Kidney tubule cell (primary cell): ENCODE measurements at regions not wholly inside any gene's neighbourhood (a gene's known extent, or its start where the extent isn't known, plus 50 kb on each side); places are given as distances from the start of the nearest gene placed in this dataset.
A peak's percentile ranks its signal among the peaks of the same experiment; 100 is the strongest.
"Not testable (repeated sequence)": the region's sequence is repeated elsewhere in the genome, so short reads cannot be mapped to it uniquely, and the experiment has no call there.

Experiments used
- DNase-seq: peaks from one replicate; pipeline ENCODE4 v3.0.0-alpha.2; 2018; ENCODE audit warnings: low spot score

DNA sequence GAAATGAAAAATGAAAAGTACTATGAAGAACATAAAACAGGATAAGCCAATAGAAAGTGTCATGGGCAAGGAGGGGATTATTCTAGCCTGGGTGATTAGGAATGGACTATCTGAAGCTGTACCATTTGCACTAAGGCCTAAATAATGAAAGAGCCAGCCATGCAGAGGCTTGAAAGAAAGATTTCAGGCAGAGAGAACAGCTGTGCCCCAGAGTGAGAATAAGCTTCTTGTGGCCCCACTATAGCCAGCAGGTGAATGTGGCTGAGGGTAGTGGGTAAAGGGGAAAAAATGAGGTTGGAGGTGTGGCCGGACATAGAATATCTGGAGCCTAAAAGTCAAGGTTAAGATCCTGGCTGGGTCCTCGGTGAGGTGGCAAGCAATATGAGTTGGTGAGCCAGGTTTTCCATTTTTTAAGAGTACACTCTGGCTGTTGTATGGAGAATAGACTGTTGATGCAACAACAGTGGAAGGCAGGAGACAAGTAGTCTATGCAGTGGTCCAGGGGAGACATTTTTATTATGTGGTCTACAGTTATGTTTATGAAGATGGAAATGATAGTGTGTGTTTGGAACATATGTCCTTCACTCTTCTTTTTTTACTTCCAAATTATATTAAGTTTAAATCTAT lies 135.2 kb upstream of the SETBP1 start:
- DNase-seq = no peak

DNA sequence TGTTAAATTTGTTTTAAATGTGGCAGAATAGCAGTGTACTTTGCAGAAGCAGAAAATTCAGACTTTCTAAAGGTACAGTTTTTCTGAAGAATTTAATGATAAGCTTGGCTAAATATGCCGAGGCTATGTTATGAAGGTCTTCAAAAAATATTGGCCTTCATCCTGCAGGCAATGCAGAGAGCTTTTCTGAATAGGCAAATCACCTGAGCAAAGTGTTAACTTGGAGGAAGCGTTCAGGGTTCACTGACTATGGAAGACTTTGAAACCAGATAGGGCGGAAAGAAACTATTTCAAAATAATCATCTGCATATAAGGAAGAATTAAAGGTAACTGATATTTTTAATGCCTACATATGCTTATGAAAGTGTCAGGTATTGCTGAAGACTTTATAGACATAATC lies 133.7 kb upstream of the SETBP1 start:
- no peak for DNase-seq

DNA sequence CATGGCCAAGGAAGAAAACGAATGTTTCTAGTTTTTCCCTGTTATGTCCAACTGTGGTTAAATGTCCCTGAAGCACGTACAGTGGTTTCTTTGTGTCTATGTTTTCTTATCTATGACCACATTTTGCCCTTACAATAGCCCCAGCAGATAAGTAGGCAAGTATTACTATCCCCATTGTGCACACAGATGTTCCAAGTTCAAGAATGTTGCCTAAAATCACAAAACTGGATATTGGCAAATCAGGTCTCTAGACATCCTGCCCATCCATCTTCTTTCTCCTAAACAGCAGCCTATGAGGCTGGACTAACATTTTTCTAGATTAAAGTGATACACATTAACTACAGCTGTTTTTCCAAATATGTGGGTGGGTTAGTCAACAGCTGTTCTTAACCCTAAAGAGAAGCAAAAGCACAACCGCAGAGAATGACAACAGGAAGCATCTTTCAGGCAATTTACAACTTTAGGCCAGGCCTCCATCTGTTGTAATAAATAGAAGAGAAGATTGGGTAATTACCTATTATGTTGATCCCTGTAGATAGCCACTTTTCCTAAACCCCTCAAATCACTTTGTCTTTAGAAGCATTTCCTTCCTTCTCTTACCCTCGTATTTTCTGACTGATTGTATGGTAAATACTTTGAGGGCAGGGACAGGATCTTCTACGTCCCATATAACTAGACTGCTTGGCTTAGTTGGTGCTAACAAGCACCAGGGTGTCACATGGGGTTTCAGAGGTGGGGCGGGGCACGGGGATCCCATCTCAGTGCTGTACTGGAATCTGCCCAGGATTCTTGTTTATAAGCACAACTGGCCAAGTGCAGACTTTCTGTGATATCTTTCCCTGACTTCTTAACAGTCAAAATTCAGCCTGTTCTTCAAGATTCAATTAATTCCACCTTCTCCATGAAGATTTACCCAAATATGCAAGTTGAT lies 132.1 kb upstream of the SETBP1 start:
- no peak for DNase-seq

DNA sequence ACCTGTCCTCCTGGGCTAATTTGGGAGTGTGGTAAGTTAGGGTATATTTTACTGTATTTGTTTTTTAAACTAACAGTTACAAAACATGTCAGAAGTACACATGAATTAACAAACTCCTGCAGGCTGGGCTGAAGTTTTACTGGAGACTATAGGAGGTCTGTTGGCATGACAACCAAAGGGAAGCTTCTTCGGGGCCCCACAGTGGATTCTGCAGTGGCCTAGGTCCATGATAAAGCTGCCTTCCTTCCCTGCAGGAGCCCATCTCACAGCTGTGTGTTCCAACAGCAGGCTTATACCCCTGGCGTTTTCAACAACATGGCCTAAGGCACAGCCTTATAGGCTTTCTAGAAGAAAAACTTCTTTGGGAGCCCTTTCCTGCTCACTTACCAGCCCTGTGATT lies 128.0 kb upstream of the SETBP1 start:
- DNase-seq = no peak

DNA sequence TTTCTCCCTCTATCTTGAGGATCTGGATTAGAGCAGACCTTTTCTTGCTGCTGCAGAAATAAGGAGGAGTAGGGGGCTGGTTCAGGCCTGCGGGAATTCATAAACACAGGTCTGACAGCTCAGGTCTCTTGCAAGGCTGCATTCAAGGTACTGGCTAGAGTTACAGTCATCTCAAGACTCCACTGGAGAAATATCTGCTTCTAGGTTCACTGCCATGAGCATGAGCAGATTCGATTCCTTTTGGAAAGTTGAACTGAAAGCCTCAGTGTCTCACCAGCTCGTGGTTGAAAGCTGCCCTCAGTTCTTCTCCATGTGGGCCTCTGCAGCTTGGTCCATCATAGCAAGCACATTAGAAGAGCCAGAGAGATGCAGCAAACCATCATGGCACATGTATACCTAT lies 124.4 kb upstream of the SETBP1 start:
- DNase-seq = no peak

DNA sequence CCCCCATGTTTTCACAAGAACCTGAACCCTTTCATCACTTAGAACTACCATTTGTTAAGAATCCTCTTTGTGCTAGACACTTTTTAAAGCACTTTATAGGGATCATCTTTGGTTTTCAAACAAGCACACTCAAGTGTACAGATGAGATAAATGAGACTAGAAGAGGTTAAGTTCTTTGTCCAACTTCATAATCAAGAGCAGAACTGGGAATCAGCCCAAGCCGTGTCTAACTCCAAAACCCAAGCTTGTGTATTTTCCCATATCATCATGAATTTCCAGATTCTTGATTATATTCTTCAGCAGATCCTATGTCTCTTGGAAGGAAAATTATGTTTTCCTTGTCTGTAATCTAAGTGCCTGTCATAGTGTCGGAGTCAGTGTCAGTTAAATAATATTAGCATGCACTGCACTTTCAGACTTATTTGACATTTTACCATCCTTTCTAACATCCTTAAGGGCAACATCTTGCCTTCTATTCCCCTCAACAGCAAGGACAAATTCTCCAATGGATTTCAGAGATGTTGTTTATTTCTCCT lies 123.0 kb upstream of the SETBP1 start:
- no peak for DNase-seq

DNA sequence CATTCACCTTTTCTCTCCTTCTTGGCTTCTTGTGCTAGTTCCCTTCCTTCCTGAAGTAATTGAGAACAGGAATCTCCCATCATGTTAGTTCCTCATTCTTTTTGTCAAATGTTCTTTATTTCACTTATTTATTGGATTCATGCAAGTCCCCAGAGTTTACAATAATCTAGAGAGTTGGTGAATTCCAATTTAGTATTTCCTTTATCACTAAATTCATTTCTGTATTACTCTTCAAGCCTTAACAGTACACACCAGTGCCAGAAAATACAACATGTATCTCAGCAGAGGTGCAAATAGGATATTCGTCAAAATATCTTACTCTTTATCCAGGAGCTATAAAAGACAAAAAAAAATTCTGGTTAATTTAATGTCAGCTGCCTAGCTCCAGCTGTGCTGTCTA lies 121.9 kb upstream of the SETBP1 start:
- DNase-seq = no peak

DNA sequence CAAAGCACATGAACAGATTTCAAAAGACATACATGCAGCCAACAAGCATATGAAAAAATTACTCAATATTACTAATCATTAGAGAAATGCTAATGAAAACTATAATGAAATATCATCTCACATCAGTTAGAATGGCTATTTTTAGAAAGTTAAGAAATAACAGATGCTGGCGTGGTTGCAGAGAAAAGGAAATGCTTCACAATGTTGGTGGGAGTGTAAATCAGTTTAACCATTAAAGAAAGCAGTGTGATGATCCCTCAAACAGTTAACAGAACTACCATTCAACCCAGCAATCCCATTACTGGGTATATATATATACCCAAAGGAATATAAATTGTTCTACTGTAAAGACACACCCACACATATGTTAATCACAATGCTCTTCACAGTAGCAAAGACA lies 117.7 kb upstream of the SETBP1 start:
- no peak for DNase-seq

DNA sequence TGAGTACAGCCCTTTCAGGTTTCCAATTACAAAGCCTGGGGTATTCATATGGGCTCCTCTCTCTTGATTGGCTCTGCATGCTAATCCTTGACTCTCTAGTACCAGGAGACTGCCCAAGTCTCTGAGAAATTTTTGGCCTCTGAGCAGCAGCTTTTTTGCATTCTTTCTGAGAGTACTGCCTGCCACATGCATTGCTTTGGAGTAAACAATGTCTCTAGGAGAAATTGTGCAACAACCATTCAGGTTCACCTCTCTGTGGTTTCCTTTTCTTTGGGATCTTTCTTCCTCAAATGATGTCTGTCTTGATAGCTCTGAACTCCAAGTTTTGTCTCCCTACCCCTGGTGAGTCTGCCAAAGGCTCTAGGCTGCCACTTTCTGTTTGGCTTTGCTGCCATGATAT lies 115.8 kb upstream of the SETBP1 start:
- DNase-seq = peak; percentile 43

DNA sequence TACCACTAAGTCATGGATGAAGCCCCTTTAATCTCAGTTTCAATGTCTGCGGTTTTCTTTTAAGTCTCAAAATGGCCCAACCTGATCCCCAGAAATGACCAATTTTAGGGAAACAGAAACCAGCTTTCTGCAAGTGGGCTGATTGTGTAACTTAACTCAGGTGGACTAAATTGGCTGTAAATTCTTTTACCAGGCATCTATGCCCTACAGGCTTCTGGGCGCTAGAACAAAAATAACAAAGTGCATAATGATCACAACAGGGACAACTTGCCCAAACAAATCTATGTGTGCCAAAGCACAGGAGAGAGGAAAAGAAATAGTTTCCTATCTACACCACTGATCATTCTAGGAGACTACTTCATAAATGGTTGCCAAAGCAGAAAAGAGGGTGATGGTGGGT lies 112.3 kb upstream of the SETBP1 start:
- DNase-seq = no peak

DNA sequence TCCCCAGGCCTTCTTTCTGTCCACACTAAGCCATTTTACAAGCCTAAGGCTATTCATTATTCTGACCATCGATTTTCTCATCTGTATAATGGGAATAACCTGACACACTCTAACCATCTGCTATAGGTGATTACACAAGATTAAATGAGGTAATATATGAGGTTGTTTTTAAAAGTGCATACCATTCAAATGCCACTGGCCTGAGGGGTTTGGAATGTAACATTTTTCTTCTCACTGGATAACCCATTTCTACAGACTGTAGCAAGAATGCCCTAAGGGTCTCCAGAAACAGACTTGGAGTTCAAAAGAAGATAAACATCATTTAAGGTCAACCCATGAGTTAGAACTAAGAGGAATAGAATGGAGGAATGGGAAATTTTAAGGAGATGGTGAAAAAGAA lies 111.7 kb upstream of the SETBP1 start:
- no peak for DNase-seq

DNA sequence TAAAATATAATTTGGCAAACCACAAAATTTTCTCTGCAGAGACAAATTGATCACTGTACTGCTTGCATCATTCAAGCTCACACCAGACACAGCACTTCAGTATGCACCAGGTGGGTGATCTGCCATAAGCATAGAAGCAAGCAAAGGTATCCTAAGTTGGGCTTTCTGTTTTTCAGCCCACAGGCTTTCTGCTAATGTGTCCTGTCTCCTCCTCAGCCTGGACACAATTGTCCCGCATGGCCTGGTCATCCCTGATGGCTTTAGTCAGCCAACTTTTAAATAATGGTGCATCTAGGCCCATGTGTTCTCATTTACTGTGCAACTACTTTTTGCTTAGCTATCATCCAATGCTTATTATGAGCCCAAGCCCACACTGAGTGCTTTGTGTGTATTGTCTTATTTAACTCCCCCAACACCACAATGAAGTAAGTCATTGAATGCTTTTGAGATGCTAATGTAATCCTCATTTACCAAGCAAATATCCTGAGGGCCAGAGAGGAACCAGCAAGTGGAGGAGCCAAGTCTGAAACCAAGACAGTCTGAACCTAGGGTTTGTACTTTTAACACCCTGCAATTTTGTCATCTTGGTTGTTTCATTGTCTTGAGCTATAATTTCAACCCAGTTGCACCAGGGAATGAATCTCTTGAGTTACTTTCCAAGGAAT lies 111.2 kb upstream of the SETBP1 start:
- DNase-seq = no peak

DNA sequence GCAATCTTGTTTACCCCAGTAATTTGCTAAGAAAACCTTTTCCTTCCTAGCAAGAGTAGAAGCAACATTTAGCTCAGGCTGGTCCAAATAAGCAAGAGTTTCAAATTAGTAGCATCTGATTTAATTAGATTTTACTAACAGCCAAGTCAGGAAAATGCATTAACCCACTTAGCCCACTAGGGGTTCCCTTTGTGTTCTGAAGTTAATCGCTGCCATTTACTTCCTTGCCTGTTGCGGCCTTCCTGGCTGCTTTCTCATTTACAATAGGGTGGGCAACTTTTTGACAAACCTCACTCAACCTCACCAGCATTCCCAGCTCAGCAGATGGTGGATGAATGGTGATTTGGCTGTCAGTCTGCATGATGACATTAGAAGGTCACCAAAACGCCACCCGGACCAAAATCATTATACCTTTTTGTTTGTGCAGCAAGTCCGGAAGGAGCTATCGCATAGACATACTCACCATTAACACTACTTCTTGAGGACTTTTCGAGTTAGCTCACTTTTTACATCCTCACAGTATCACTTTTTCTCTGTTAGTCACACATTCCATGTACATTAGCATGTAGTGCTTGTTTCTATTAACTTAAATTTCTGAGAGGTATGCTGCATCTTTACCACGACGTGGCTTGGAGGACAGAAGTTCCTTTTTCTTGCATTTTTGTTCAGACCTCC lies 101.5 kb upstream of the SETBP1 start:
- DNase-seq = peak; percentile 61

DNA sequence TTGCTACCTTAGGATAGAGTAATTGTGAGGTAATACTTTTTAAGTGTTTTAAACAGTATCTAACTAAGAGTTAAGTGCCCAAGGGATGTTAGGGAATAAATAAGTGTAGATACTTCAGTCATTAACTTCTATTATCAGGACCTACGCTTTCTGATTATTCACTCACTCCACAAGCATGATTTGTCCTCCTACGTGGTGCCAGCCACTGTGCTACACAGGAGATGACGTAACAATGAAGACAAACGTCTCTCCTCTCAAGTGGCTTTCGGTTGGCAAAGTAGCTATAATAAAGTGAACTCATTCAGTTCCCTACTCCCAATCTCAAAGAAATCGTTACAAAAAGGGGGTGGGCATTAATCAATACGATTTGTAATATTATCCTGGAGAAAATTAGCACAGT lies 100.9 kb upstream of the SETBP1 start:
- no peak for DNase-seq

DNA sequence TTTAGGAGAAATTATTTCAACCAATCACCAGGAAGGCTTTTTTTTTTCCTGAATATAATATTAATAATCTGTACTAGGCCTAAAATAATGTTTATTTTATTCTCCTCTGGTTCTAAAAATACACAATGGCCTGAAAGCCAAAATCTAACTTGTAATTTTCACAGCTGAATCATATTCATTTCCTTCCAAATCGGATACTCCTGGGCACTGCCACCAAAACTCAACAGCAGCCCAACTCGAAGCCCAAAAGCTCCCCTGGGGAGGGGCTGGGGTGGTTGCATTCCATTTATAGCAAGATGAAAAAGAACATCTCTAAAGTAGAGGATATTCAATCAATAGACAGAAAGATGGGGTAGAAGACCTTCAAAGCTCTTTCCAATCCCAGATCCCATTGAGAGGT lies 100.5 kb upstream of the SETBP1 start:
- DNase-seq = no peak

DNA sequence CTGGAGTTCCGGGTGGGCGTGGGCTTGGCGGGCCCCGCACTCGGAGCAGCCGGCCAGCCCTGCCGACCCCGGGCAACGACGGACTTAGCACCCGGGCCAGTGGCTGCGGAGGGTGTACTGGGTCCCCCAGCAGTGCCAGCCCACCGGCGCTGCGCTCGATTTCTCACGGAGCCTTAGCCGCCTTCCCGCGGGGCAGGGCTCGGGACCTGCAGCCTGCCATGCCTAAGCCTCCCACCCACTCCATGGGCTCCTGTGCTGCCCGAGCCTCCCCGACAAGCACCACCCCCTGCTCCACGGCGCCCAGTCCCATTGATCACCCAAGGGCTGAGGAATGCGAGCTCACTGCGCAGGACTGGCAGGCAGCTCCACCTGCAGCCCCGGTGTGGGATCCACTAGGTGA lies 99.9 kb upstream of the SETBP1 start:
- not testable (repeated sequence) for DNase-seq

DNA sequence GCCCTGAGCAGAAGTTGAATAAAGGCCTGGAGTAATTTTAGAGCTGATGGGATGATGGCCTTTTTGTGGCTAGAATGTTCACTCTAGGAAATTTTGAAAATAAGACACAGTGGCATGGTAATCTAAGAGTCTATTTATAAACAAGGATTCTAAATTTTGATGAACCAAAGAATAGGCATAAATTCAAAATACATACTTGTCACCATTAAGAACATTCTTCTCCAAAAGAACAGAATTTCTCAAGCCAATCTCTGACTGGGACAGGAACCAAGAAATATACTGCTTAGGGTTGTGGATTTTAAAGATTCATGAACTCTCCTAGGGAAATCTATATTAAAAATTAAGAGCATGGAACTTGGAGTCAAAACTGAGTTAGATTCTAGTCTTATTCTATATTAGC lies 98.2 kb upstream of the SETBP1 start:
- no peak for DNase-seq

DNA sequence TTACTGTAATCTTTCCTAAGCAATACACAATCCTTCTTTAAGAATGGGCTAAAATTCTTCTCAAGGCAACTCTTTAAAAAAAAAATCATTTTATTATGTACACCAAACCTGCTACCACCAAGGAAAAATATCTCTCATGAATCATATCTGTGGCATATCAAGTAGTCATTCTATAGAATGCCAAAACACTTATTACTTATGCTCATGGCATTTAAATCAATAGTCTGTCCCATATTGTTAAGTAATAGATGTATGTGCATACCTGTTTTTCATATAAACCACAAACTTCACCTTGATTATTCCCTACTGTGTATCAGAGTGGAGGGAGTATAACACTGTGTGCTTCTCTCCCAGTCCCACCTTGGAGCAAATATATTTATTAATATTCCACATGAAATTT lies 95.8 kb upstream of the SETBP1 start:
- no peak for DNase-seq

DNA sequence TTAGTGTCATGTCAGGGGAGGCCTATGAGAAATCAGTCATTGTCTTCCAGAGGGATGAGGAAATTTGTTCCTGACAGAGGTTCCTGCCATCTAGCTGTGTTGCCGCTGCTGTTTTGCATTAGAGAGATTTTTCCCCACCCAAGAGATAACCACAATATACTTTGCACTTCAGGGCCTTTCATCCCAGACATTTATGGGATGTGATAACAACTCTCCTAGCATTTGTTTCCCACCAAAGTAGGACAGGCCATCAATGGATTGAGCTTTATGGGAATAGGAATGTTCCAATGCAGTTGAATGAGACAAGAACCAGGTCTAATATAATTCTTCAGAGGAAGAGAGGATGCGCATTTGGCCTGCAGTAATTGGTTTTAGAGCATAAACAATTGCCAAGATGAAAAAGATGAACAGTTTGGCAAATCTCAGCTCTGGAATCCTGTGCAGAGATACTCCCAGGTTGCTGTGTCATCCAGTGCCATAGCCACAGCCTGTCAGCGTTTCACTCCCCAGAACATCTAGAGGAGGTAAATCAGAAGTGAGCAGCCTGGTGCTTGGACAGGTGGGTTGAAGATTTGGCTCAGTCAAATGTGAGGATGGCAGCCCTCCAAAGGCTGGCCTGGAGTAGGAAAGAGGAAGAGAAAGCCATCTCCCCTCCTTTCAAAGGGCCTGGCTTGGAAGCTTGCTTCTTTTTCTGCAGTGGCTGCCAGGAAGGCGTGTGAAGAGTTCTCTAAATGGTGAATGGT lies 93.7 kb upstream of the SETBP1 start:
- DNase-seq = no peak

DNA sequence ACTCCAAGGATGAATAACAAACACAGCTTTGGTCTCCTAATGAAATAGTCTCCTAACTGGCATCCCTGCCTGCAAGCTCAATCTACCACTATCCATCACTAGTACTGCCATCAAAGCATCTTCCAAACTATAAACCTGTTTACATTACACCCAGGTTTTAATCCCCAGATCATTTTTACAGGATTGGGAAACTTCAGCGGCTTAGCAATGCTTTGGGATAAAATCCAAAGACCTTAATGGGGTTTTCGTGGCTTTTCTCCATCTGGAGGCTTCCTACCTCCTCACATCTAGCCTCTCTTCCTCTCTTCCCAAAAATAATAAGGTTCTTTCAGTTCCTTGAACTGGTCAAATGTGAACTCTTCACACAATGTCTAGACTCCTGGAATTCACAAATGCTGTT lies 92.2 kb upstream of the SETBP1 start:
- no peak for DNase-seq

DNA sequence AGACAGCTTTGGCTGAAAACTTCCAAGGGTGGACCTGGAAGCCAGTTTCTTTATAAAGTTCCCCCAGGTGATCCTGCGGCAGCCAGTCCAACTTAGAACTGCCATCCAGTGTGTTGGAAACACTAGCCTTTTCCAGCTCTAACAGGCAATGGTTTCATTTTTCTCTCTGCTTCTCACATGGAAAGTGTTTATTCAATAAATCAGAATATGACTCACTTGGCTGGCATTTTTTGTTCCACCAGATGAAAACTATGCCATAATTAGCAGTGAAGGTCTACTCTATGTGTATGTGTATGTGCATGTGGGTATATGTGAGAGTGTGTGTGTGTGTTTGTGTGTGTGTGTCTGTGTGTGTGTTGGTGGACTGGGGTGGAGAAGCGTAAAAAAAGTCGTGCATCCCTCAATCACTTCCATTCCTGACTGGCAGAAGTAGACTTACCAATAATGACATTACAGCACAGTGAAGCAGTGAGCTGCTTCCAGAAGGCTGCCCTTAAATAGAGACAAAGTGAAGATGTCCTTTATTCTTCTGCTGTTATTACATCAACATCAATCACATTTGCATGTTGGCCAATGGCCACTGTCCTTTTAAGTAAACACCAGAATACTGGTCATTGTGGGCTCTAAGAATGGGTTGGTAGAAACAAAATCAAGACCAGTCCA lies 90.9 kb upstream of the SETBP1 start:
- peak; percentile 78 for DNase-seq
